GM23338 (cell line): ENCODE measurements at regions not wholly inside any gene's neighbourhood (a gene's known extent, or its start where the extent isn't known, plus 50 kb on each side); places are given as distances from the start of the nearest gene placed in this dataset.

Experiments
- ATAC-seq: fragments of 200-7000 bp; cut with Tn5 transposase; 3 replicates; pipeline ENCODE4 v1.9.1; 2020
- DNase-seq: peaks from one replicate; pipeline ENCODE4 v3.0.0-alpha.2; 2015; ENCODE audit warnings: low spot score
- H2AFZ ChIP-seq: fragments of 200-600 bp; sonication (generic); 2 replicates; pipeline ENCODE4 v1.8.0; 2016; ENCODE audit warnings: antibody characterized with exemption, mild to moderate bottlenecking, moderate library complexity
- H3F3A ChIP-seq: fragments of 200-600 bp; sonication (generic); replicated peaks from 2 replicates; pipeline ENCODE4 v1.8.0; 2017; ENCODE audit warnings: antibody characterized with exemption, mixed run types, low read depth
- H3K27ac ChIP-seq: fragments of 200-600 bp; sonication (generic); 2 replicates; pipeline ENCODE4 v1.6.1; 2016; ENCODE audit warnings: low read depth
- H3K27me3 ChIP-seq: fragments of 200-600 bp; sonication (generic); 2 replicates; pipeline ENCODE4 v1.8.0; 2016; ENCODE audit warnings: mild to moderate bottlenecking, mixed run types, moderate library complexity; ENCODE audit not compliant: insufficient read depth
- H3K36me3 ChIP-seq: fragments of 200-600 bp; sonication (generic); 2 replicates; pipeline ENCODE4 v1.8.0; 2016; ENCODE audit warnings: mild to moderate bottlenecking; ENCODE audit not compliant: insufficient read depth
- H3K4me1 ChIP-seq: fragments of 200-600 bp; sonication (generic); 2 replicates; pipeline ENCODE4 v1.8.0; 2016; ENCODE audit warnings: mild to moderate bottlenecking, moderate library complexity; ENCODE audit not compliant: insufficient read depth
- H3K4me2 ChIP-seq: fragments of 200-600 bp; sonication (generic); 2 replicates; pipeline ENCODE4 v1.7.1; 2017; ENCODE audit warnings: mixed run types
- H3K4me3 ChIP-seq: fragments of 200-600 bp; sonication (generic); 2 replicates; pipeline ENCODE4 v1.6.1; 2016; ENCODE audit warnings: mixed run types
- H3K79me2 ChIP-seq: fragments of 200-600 bp; sonication (generic); replicated peaks from 2 replicates; pipeline ENCODE4 v1.8.0; 2017; ENCODE audit warnings: mild to moderate bottlenecking; ENCODE audit not compliant: insufficient read depth
- H3K9me2 ChIP-seq: fragments of 200-600 bp; sonication (generic); 2 replicates; pipeline ENCODE4 v1.8.0; 2017; ENCODE audit not compliant: insufficient read depth
- H4K20me1 ChIP-seq: fragments of 200-600 bp; sonication (generic); replicated peaks from 2 replicates; pipeline ENCODE4 v1.8.0; 2017; ENCODE audit warnings: mild to moderate bottlenecking; ENCODE audit not compliant: insufficient read depth
- H3K27ac Mint-ChIP-seq: 2 replicates; pipeline ENCODE4 v1.8.0; 2020; ENCODE audit warnings: inconsistent platforms, mild to moderate bottlenecking, moderate library complexity, mixed read lengths
- H3K27me3 Mint-ChIP-seq: 3 replicates; pipeline ENCODE4 v1.8.0; 2022; ENCODE audit warnings: low read depth, mild to moderate bottlenecking, moderate library complexity, mixed read lengths, inconsistent platforms; ENCODE audit not compliant: insufficient read depth, poor library complexity
- H3K36me3 Mint-ChIP-seq: 3 replicates; pipeline ENCODE4 v1.8.0; 2021; ENCODE audit warnings: low read depth, mild to moderate bottlenecking, inconsistent platforms, moderate library complexity, mixed read lengths
- H3K4me1 Mint-ChIP-seq: 3 replicates; pipeline ENCODE4 v1.8.0; 2020; ENCODE audit warnings: mild to moderate bottlenecking, inconsistent platforms, mixed read lengths
- H3K4me3 Mint-ChIP-seq: 3 replicates; pipeline ENCODE4 v1.8.0; 2021; ENCODE audit warnings: moderate library complexity, mild to moderate bottlenecking, inconsistent platforms, mixed read lengths
- H3K9me3 Mint-ChIP-seq: 3 replicates; pipeline ENCODE4 v1.8.0; 2020; ENCODE audit warnings: moderate library complexity, mild to moderate bottlenecking, inconsistent platforms, mixed read lengths
- CREB1 ChIP-seq: fragments of 250-450 bp; sonication (Bioruptor Pico); IDR thresholded peaks from 2 replicates; pipeline ENCODE4 v1.5.0; 2020; ENCODE audit warnings: low read depth, mild to moderate bottlenecking, moderate library complexity
- ETS1 ChIP-seq: IDR thresholded peaks from 2 replicates; pipeline ENCODE4 v1.6.1; 2016; ENCODE audit warnings: antibody characterized with exemption
- EZH2 ChIP-seq: fragments of 200-600 bp; sonication (generic); IDR thresholded peaks from one replicate; pipeline ENCODE4 v1.8.0; 2017; ENCODE audit warnings: antibody characterized with exemption, mild to moderate bottlenecking, low read depth; ENCODE audit not compliant: unreplicated experiment
- EZH2phosphoT487 ChIP-seq: fragments of 200-600 bp; sonication (generic); IDR thresholded peaks from one replicate; pipeline ENCODE4 v1.8.1; 2018; ENCODE audit warnings: antibody characterized with exemption; ENCODE audit not compliant: unreplicated experiment
- JUNB ChIP-seq: IDR thresholded peaks from one replicate; pipeline ENCODE4 v1.6.1; 2016; ENCODE audit warnings: antibody characterized with exemption; ENCODE audit not compliant: unreplicated experiment
- POLR2AphosphoS5 ChIP-seq: IDR thresholded peaks from 2 replicates; pipeline ENCODE4 v1.6.1; 2016; ENCODE audit warnings: antibody characterized with exemption, low read depth
- REST ChIP-seq: IDR thresholded peaks from one replicate; pipeline ENCODE4 v1.6.1; 2018; ENCODE audit warnings: antibody characterized with exemption; ENCODE audit not compliant: unreplicated experiment
- ZNF331 ChIP-seq: fragments of 250-450 bp; sonication (Bioruptor Pico); IDR thresholded peaks from 2 replicates; pipeline ENCODE4 v1.5.0; 2020; ENCODE audit warnings: low read depth, mild to moderate bottlenecking, moderate library complexity
- TF ChIP-seq, protein P1 (sequence below), 2 experiments: fragments of 200-600 bp in 1 of 2; sonication (generic) in 1 of 2; conservative IDR thresholded peaks; 2 replicates each; pipeline versions ENCODE4 v1.5.1 to v1.6.1; 2016 to 2017; ENCODE audit warnings: antibody characterized with exemption in 2 of 2, low read depth in 2 of 2, mild to moderate bottlenecking in 2 of 2, moderate library complexity in 1 of 2

DNA sequence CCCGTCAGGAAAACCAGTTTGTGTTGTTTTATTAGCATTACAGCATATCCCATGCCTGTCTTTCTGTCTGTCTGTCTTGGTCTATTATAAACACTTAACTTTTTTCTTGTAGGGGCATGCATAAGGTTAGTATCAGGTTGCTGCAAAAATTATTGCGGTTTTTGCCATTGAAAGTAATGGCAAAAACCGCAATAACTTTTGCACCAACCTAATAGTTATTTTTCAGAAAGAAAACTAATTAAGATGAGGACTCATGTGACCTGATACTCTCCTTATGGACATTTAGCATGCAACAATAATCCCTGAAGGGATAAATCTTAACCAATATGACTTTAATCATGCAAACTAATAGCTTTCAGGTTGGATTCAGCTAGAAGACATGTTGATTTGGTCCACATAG is 326.7 kb upstream of the SUCLG2 start:
- H3K9me3 Mint-ChIP-seq = no peaks in the 10 kb centered on the region
- no peaks in the 10 kb centered on the region for H3K36me3 Mint-ChIP-seq
- H3F3A ChIP-seq = no peaks in the 10 kb centered on the region
- no peak overlapping the region for H2AFZ ChIP-seq
- TF ChIP-seq ETS1 (no peak), EZH2phosphoT487 (no peak), JUNB (no peak), CREB1 (CRISPR knock-in tag) (no peak), REST (no peak), POLR2AphosphoS5 (no peak), ZNF331 (CRISPR knock-in tag) (no peak), EZH2 (no peak)
- no peak overlapping the region for H3K27ac Mint-ChIP-seq
- no peak for DNase-seq
- H3K4me3 Mint-ChIP-seq = no peak overlapping the region
- H4K20me1 ChIP-seq = no peaks in the 10 kb centered on the region; the same call in 1 of the 2 replicates
- H3K27ac ChIP-seq = no peak overlapping the region
- no peaks in the 10 kb centered on the region for H3K36me3 ChIP-seq
- no peaks in the 10 kb centered on the region for H3K27me3 Mint-ChIP-seq
- peaks cover 13% of the 10 kb centered on the region for H3K4me1 ChIP-seq
- H3K79me2 ChIP-seq = no peaks in the 10 kb centered on the region
- no peaks in the 10 kb centered on the region for H3K27me3 ChIP-seq
- peaks cover 9% of the 10 kb centered on the region for H3K4me1 Mint-ChIP-seq
- no peak overlapping the region for H3K4me2 ChIP-seq
- no peak for ATAC-seq
- H3K9me2 ChIP-seq = peaks cover 2% of the 10 kb centered on the region; the same call in 1 of the 2 replicates
- no peak overlapping the region for H3K4me3 ChIP-seq

- no peak overlapping the region for H2AFZ ChIP-seq
- no peaks in the 10 kb centered on the region for H3K36me3 ChIP-seq
- no peak overlapping the region for H3K4me2 ChIP-seq
- H3K4me3 ChIP-seq = no peak overlapping the region
- Mint-ChIP-seq H3K36me3 (no peaks in the 10 kb centered on the region), H3K4me3 (no peak overlapping the region), H3K4me1 (peaks cover 9% of the 10 kb centered on the region), H3K27me3 (no peaks in the 10 kb centered on the region), H3K9me3 (no peaks in the 10 kb centered on the region), H3K27ac (no peak overlapping the region)
- TF ChIP-seq REST (no peak), EZH2phosphoT487 (no peak), CREB1 (CRISPR knock-in tag) (no peak)
- TF ChIP-seq, protein P1, sequence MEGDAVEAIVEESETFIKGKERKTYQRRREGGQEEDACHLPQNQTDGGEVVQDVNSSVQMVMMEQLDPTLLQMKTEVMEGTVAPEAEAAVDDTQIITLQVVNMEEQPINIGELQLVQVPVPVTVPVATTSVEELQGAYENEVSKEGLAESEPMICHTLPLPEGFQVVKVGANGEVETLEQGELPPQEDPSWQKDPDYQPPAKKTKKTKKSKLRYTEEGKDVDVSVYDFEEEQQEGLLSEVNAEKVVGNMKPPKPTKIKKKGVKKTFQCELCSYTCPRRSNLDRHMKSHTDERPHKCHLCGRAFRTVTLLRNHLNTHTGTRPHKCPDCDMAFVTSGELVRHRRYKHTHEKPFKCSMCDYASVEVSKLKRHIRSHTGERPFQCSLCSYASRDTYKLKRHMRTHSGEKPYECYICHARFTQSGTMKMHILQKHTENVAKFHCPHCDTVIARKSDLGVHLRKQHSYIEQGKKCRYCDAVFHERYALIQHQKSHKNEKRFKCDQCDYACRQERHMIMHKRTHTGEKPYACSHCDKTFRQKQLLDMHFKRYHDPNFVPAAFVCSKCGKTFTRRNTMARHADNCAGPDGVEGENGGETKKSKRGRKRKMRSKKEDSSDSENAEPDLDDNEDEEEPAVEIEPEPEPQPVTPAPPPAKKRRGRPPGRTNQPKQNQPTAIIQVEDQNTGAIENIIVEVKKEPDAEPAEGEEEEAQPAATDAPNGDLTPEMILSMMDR (conservative IDR thresholded peaks at IDR 0.05; ENCODE audit: low read depth in 2 of 2) = no peak
- ATAC-seq (no peak), DNase-seq (no peak)
- no peaks in the 10 kb centered on the region; the same call in 1 of the 2 replicates for H4K20me1 ChIP-seq
- peaks cover 13% of the 10 kb centered on the region for H3K4me1 ChIP-seq
- H3K27ac ChIP-seq = no peak overlapping the region
- H3F3A ChIP-seq = no peaks in the 10 kb centered on the region
- no peaks in the 10 kb centered on the region for H3K27me3 ChIP-seq
- peaks cover 2% of the 10 kb centered on the region; the same call in 1 of the 2 replicates for H3K9me2 ChIP-seq
- H3K79me2 ChIP-seq = no peaks in the 10 kb centered on the region
These were observed 324.9 kb upstream of the SUCLG2 start for GRCh38 chr3:67979342-67979741.
